GM12875 (cell line): ENCODE measurements at regions not wholly inside any gene's neighbourhood (a gene's known extent, or its start where the extent isn't known, plus 50 kb on each side); places are given as distances from the start of the nearest gene placed in this dataset.

ENCODE experiments used
- H3K4me3 ChIP-seq: one replicate; pipeline ENCODE4 v1.5.1; 2011; ENCODE audit warnings: low read depth, low read length, control low read depth
- CTCF ChIP-seq: IDR thresholded peaks from 2 replicates; pipeline ENCODE4 v1.5.1; 2011; ENCODE audit warnings: low read depth, mild to moderate bottlenecking, control low read depth, inconsistent platforms, low read length, moderate library complexity, borderline replicate concordance; ENCODE audit not compliant: insufficient read depth

GRCh38 chr5:3862906-3863305, 267.3 kb downstream of the IRX1 start:
- TF ChIP-seq CTCF: no peak
- H3K4me3 ChIP-seq: no peak overlapping the region

- H3K4me3 ChIP-seq: no peak overlapping the region
- TF ChIP-seq CTCF: no peak
These were observed 279.5 kb downstream of the IRX1 start for GRCh38 chr5:3875144-3875543.

- no peak overlapping the region for H3K4me3 ChIP-seq
- no peak for TF ChIP-seq CTCF
These were observed 282.6 kb downstream of the IRX1 start for GRCh38 chr5:3878267-3878666.

GRCh38 chr5:3883040-3883439, 287.4 kb downstream of the IRX1 start:
- TF ChIP-seq CTCF: no peak
- H3K4me3 ChIP-seq: no peak overlapping the region

- no peak overlapping the region for H3K4me3 ChIP-seq
These were observed 291.2 kb downstream of the IRX1 start for GRCh38 chr5:3886524-3887451.

GRCh38 chr5:3888310-3888709, 292.7 kb downstream of the IRX1 start:
- no peak overlapping the region for H3K4me3 ChIP-seq
- TF ChIP-seq CTCF: no peak

More at GRCh38 chr5:3886524-3887451, 291.2 kb downstream of the IRX1 start:
- TF ChIP-seq CTCF: no peak
